DOHH2 (cell line): ENCODE measurements at regions not wholly inside any gene's neighbourhood (a gene's known extent, or its start where the extent isn't known, plus 50 kb on each side); places are given as distances from the start of the nearest gene placed in this dataset.

Experiments
- CTCF ChIP-seq: fragments of 200-600 bp; sonication (generic); IDR thresholded peaks from one replicate; pipeline ENCODE4 v1.5.1; 2014; ENCODE audit warnings: antibody characterized with exemption, mild to moderate bottlenecking, low read depth, low read length; ENCODE audit not compliant: poor library complexity, severe bottlenecking
- EZH2phosphoT487 ChIP-seq: fragments of 200-600 bp; sonication (generic); IDR thresholded peaks from 2 replicates; pipeline ENCODE4 v1.6.1; 2017; ENCODE audit warnings: borderline replicate concordance, mild to moderate bottlenecking, antibody characterized with exemption, low read length, moderate library complexity, mixed read lengths

- no peak for TF ChIP-seq CTCF
- no peak for TF ChIP-seq EZH2phosphoT487
Measured at GRCh38 chr4:79025170-79025569, 85.9 kb upstream of the PAQR3 start.
